DND-41 (cell line): ENCODE measurements at regions not wholly inside any gene's neighbourhood (a gene's known extent, or its start where the extent isn't known, plus 50 kb on each side); places are given as distances from the start of the nearest gene placed in this dataset.
"Not testable (repeated sequence)": the region's sequence is repeated elsewhere in the genome, so short reads cannot be mapped to it uniquely, and the experiment has no call there.

ENCODE experiments used
- CTCF ChIP-seq: IDR thresholded peaks from 2 replicates; pipeline ENCODE4 v1.5.1; 2012; ENCODE audit warnings: borderline replicate concordance, low read length, moderate library complexity, mild to moderate bottlenecking; ENCODE audit not compliant: poor library complexity, severe bottlenecking; ENCODE audit errors: extremely low read depth
- EZH2 ChIP-seq: IDR thresholded peaks from 3 replicates; pipeline ENCODE4 v1.6.1; 2012; ENCODE audit warnings: borderline replicate concordance, low read depth, mild to moderate bottlenecking, moderate library complexity, low read length, inconsistent platforms; ENCODE audit not compliant: severe bottlenecking

GRCh38 chr11:49526240-49526829 lies 317.9 kb upstream of the FOLH1 start:
- TF ChIP-seq CTCF: peak; percentile 70
- TF ChIP-seq EZH2: not testable (repeated sequence)
